GM23338 (cell line): ENCODE measurements at regions not wholly inside any gene's neighbourhood (a gene's known extent, or its start where the extent isn't known, plus 50 kb on each side); places are given as distances from the start of the nearest gene placed in this dataset.

ENCODE experiments used
- ATAC-seq: fragments of 200-7000 bp; cut with Tn5 transposase; 3 replicates; pipeline ENCODE4 v1.9.1; 2020
- DNase-seq: peaks from one replicate; pipeline ENCODE4 v3.0.0-alpha.2; 2015; ENCODE audit warnings: low spot score
- H2AFZ ChIP-seq: fragments of 200-600 bp; sonication (generic); 2 replicates; pipeline ENCODE4 v1.8.0; 2016; ENCODE audit warnings: antibody characterized with exemption, mild to moderate bottlenecking, moderate library complexity
- H3F3A ChIP-seq: fragments of 200-600 bp; sonication (generic); replicated peaks from 2 replicates; pipeline ENCODE4 v1.8.0; 2017; ENCODE audit warnings: antibody characterized with exemption, mixed run types, low read depth
- H3K27ac ChIP-seq: fragments of 200-600 bp; sonication (generic); 2 replicates; pipeline ENCODE4 v1.6.1; 2016; ENCODE audit warnings: low read depth
- H3K27me3 ChIP-seq: fragments of 200-600 bp; sonication (generic); 2 replicates; pipeline ENCODE4 v1.8.0; 2016; ENCODE audit warnings: mild to moderate bottlenecking, mixed run types, moderate library complexity; ENCODE audit not compliant: insufficient read depth
- H3K36me3 ChIP-seq: fragments of 200-600 bp; sonication (generic); 2 replicates; pipeline ENCODE4 v1.8.0; 2016; ENCODE audit warnings: mild to moderate bottlenecking; ENCODE audit not compliant: insufficient read depth
- H3K4me1 ChIP-seq: fragments of 200-600 bp; sonication (generic); 2 replicates; pipeline ENCODE4 v1.8.0; 2016; ENCODE audit warnings: mild to moderate bottlenecking, moderate library complexity; ENCODE audit not compliant: insufficient read depth
- H3K4me2 ChIP-seq: fragments of 200-600 bp; sonication (generic); 2 replicates; pipeline ENCODE4 v1.7.1; 2017; ENCODE audit warnings: mixed run types
- H3K4me3 ChIP-seq: fragments of 200-600 bp; sonication (generic); 2 replicates; pipeline ENCODE4 v1.6.1; 2016; ENCODE audit warnings: mixed run types
- H3K79me2 ChIP-seq: fragments of 200-600 bp; sonication (generic); replicated peaks from 2 replicates; pipeline ENCODE4 v1.8.0; 2017; ENCODE audit warnings: mild to moderate bottlenecking; ENCODE audit not compliant: insufficient read depth
- H3K9me2 ChIP-seq: fragments of 200-600 bp; sonication (generic); 2 replicates; pipeline ENCODE4 v1.8.0; 2017; ENCODE audit not compliant: insufficient read depth
- H4K20me1 ChIP-seq: fragments of 200-600 bp; sonication (generic); replicated peaks from 2 replicates; pipeline ENCODE4 v1.8.0; 2017; ENCODE audit warnings: mild to moderate bottlenecking; ENCODE audit not compliant: insufficient read depth
- H3K27ac Mint-ChIP-seq: 2 replicates; pipeline ENCODE4 v1.8.0; 2020; ENCODE audit warnings: inconsistent platforms, mild to moderate bottlenecking, moderate library complexity, mixed read lengths
- H3K27me3 Mint-ChIP-seq: 3 replicates; pipeline ENCODE4 v1.8.0; 2022; ENCODE audit warnings: low read depth, mild to moderate bottlenecking, moderate library complexity, mixed read lengths, inconsistent platforms; ENCODE audit not compliant: insufficient read depth, poor library complexity
- H3K36me3 Mint-ChIP-seq: 3 replicates; pipeline ENCODE4 v1.8.0; 2021; ENCODE audit warnings: low read depth, mild to moderate bottlenecking, inconsistent platforms, moderate library complexity, mixed read lengths
- H3K4me1 Mint-ChIP-seq: 3 replicates; pipeline ENCODE4 v1.8.0; 2020; ENCODE audit warnings: mild to moderate bottlenecking, inconsistent platforms, mixed read lengths
- H3K4me3 Mint-ChIP-seq: 3 replicates; pipeline ENCODE4 v1.8.0; 2021; ENCODE audit warnings: moderate library complexity, mild to moderate bottlenecking, inconsistent platforms, mixed read lengths
- H3K9me3 Mint-ChIP-seq: 3 replicates; pipeline ENCODE4 v1.8.0; 2020; ENCODE audit warnings: moderate library complexity, mild to moderate bottlenecking, inconsistent platforms, mixed read lengths
- EZH2 ChIP-seq: fragments of 200-600 bp; sonication (generic); IDR thresholded peaks from one replicate; pipeline ENCODE4 v1.8.0; 2017; ENCODE audit warnings: antibody characterized with exemption, mild to moderate bottlenecking, low read depth; ENCODE audit not compliant: unreplicated experiment
- EZH2phosphoT487 ChIP-seq: fragments of 200-600 bp; sonication (generic); IDR thresholded peaks from one replicate; pipeline ENCODE4 v1.8.1; 2018; ENCODE audit warnings: antibody characterized with exemption; ENCODE audit not compliant: unreplicated experiment
- JUNB ChIP-seq: IDR thresholded peaks from one replicate; pipeline ENCODE4 v1.6.1; 2016; ENCODE audit warnings: antibody characterized with exemption; ENCODE audit not compliant: unreplicated experiment
- STAT1 ChIP-seq: IDR thresholded peaks from one replicate; pipeline ENCODE4 v1.6.1; 2016; ENCODE audit warnings: antibody characterized with exemption; ENCODE audit not compliant: unreplicated experiment
- ZNF331 ChIP-seq: fragments of 250-450 bp; sonication (Bioruptor Pico); IDR thresholded peaks from 2 replicates; pipeline ENCODE4 v1.5.0; 2020; ENCODE audit warnings: low read depth, mild to moderate bottlenecking, moderate library complexity
- TF ChIP-seq, protein P1 (sequence below), 2 experiments: fragments of 200-600 bp in 1 of 2; sonication (generic) in 1 of 2; conservative IDR thresholded peaks; 2 replicates each; pipeline versions ENCODE4 v1.5.1 to v1.6.1; 2016 to 2017; ENCODE audit warnings: antibody characterized with exemption in 2 of 2, low read depth in 2 of 2, mild to moderate bottlenecking in 2 of 2, moderate library complexity in 1 of 2
- TF ChIP-seq, protein P2 (sequence below): IDR thresholded peaks from 2 replicates; pipeline ENCODE4 v1.6.1; 2016; ENCODE audit warnings: antibody characterized with exemption
- TF ChIP-seq, protein P3 (sequence below): IDR thresholded peaks from one replicate; pipeline ENCODE4 v1.6.1; 2018; ENCODE audit warnings: antibody characterized with exemption; ENCODE audit not compliant: unreplicated experiment

GRCh38 chr6:11899645-11900044 lies 112.5 kb upstream of the HIVEP1 start:
- no peak for ATAC-seq
- no peak for DNase-seq

GRCh38 chr6:11894212-11894611 lies 115.6 kb upstream of the ADTRP start:
- no peaks in the 10 kb centered on the region for H3K27me3 ChIP-seq
- Mint-ChIP-seq H3K27ac (no peak overlapping the region), H3K9me3 (no peaks in the 10 kb centered on the region), H3K27me3 (no peaks in the 10 kb centered on the region), H3K36me3 (no peaks in the 10 kb centered on the region), H3K4me1 (peaks cover 11% of the 10 kb centered on the region), H3K4me3 (no peak overlapping the region)
- H3K9me2 ChIP-seq, result no peaks in the 10 kb centered on the region
- no peak overlapping the region for H2AFZ ChIP-seq
- ATAC-seq (no peak), DNase-seq (no peak)
- H4K20me1 ChIP-seq, result no peaks in the 10 kb centered on the region
- H3K4me1 ChIP-seq, result peaks cover 5% of the 10 kb centered on the region; the same call in 1 of the 2 replicates
- TF ChIP-seq STAT1 (no peak), EZH2phosphoT487 (no peak)
- H3F3A ChIP-seq, result no peaks in the 10 kb centered on the region
- H3K4me2 ChIP-seq, result no peak overlapping the region
- no peaks in the 10 kb centered on the region for H3K79me2 ChIP-seq
- H3K27ac ChIP-seq, result no peak overlapping the region
- H3K4me3 ChIP-seq, result no peak overlapping the region
- H3K36me3 ChIP-seq, result no peaks in the 10 kb centered on the region

More at GRCh38 chr6:11899645-11900044, 112.5 kb upstream of the HIVEP1 start:
- H3K9me3 Mint-ChIP-seq, result peaks cover 4% of the 10 kb centered on the region; the same call in 1 of the 3 replicates
- TF ChIP-seq, protein P1, sequence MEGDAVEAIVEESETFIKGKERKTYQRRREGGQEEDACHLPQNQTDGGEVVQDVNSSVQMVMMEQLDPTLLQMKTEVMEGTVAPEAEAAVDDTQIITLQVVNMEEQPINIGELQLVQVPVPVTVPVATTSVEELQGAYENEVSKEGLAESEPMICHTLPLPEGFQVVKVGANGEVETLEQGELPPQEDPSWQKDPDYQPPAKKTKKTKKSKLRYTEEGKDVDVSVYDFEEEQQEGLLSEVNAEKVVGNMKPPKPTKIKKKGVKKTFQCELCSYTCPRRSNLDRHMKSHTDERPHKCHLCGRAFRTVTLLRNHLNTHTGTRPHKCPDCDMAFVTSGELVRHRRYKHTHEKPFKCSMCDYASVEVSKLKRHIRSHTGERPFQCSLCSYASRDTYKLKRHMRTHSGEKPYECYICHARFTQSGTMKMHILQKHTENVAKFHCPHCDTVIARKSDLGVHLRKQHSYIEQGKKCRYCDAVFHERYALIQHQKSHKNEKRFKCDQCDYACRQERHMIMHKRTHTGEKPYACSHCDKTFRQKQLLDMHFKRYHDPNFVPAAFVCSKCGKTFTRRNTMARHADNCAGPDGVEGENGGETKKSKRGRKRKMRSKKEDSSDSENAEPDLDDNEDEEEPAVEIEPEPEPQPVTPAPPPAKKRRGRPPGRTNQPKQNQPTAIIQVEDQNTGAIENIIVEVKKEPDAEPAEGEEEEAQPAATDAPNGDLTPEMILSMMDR (conservative IDR thresholded peaks at IDR 0.05; ENCODE audit: low read depth in 2 of 2), result no peak
- Histone ChIP-seq H3K79me2 (no peaks in the 10 kb centered on the region), H2AFZ (no peak overlapping the region), H3K27ac (no peak overlapping the region), H3K4me3 (no peak overlapping the region), H3K36me3 (no peaks in the 10 kb centered on the region), H3K27me3 (no peaks in the 10 kb centered on the region), H3K9me2 (no peaks in the 10 kb centered on the region), H3K4me1 (peaks cover 4% of the 10 kb centered on the region; the same call in 1 of the 2 replicates), H4K20me1 (no peaks in the 10 kb centered on the region), H3K4me2 (no peak overlapping the region), H3F3A (no peaks in the 10 kb centered on the region)
- H3K4me3 Mint-ChIP-seq, result no peak overlapping the region
- no peak overlapping the region for H3K27ac Mint-ChIP-seq
- H3K36me3 Mint-ChIP-seq, result peaks cover 6% of the 10 kb centered on the region; the same call in 2 of the 3 replicates
- H3K27me3 Mint-ChIP-seq, result no peaks in the 10 kb centered on the region
- H3K4me1 Mint-ChIP-seq, result peaks cover 21% of the 10 kb centered on the region

DNA sequence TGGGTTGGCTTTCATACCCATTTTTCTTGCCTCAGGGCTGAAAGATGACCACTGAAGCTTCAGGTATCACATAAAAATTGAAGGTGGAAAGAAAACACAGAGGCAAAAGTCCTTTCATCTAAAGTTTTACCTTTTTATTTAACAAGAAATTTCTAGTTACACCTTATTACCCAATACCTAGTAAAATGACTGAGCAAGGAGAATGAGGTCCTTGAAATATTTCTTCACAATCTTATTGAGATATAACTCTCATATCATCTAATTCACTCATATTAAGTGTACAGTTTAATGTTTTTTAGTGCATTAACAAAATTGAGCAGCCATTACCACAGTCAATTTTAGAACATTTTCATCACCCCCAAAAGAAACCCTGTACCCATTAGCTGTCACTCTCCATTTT lies 112.9 kb upstream of the ADTRP start:
- Histone ChIP-seq H3F3A (no peaks in the 10 kb centered on the region), H3K27ac (no peak overlapping the region), H3K36me3 (no peaks in the 10 kb centered on the region), H3K4me3 (no peak overlapping the region), H4K20me1 (no peaks in the 10 kb centered on the region), H2AFZ (no peak overlapping the region), H3K4me2 (no peak overlapping the region), H3K27me3 (no peaks in the 10 kb centered on the region), H3K4me1 (peaks cover 6% of the 10 kb centered on the region; the same call in 1 of the 2 replicates), H3K79me2 (no peaks in the 10 kb centered on the region), H3K9me2 (no peaks in the 10 kb centered on the region; the same call in 1 of the 2 replicates)
- H3K4me1 Mint-ChIP-seq, result peaks cover 16% of the 10 kb centered on the region
- no peaks in the 10 kb centered on the region for H3K9me3 Mint-ChIP-seq
- H3K36me3 Mint-ChIP-seq, result no peaks in the 10 kb centered on the region
- no peak overlapping the region for H3K4me3 Mint-ChIP-seq
- H3K27me3 Mint-ChIP-seq, result peaks cover 2% of the 10 kb centered on the region
- ATAC-seq, result no peak
- no peak for DNase-seq
- H3K27ac Mint-ChIP-seq, result no peak overlapping the region
- no peak for TF ChIP-seq EZH2
- TF ChIP-seq, protein P1 (conservative IDR thresholded peaks at IDR 0.05; ENCODE audit: low read depth in 2 of 2), result no peak
- TF ChIP-seq, protein P2, sequence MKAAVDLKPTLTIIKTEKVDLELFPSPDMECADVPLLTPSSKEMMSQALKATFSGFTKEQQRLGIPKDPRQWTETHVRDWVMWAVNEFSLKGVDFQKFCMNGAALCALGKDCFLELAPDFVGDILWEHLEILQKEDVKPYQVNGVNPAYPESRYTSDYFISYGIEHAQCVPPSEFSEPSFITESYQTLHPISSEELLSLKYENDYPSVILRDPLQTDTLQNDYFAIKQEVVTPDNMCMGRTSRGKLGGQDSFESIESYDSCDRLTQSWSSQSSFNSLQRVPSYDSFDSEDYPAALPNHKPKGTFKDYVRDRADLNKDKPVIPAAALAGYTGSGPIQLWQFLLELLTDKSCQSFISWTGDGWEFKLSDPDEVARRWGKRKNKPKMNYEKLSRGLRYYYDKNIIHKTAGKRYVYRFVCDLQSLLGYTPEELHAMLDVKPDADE, result no peak
- no peak for TF ChIP-seq STAT1
- TF ChIP-seq JUNB, result no peak
- TF ChIP-seq, protein P3, sequence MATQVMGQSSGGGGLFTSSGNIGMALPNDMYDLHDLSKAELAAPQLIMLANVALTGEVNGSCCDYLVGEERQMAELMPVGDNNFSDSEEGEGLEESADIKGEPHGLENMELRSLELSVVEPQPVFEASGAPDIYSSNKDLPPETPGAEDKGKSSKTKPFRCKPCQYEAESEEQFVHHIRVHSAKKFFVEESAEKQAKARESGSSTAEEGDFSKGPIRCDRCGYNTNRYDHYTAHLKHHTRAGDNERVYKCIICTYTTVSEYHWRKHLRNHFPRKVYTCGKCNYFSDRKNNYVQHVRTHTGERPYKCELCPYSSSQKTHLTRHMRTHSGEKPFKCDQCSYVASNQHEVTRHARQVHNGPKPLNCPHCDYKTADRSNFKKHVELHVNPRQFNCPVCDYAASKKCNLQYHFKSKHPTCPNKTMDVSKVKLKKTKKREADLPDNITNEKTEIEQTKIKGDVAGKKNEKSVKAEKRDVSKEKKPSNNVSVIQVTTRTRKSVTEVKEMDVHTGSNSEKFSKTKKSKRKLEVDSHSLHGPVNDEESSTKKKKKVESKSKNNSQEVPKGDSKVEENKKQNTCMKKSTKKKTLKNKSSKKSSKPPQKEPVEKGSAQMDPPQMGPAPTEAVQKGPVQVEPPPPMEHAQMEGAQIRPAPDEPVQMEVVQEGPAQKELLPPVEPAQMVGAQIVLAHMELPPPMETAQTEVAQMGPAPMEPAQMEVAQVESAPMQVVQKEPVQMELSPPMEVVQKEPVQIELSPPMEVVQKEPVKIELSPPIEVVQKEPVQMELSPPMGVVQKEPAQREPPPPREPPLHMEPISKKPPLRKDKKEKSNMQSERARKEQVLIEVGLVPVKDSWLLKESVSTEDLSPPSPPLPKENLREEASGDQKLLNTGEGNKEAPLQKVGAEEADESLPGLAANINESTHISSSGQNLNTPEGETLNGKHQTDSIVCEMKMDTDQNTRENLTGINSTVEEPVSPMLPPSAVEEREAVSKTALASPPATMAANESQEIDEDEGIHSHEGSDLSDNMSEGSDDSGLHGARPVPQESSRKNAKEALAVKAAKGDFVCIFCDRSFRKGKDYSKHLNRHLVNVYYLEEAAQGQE, result no peak
- no peak for TF ChIP-seq ZNF331 (CRISPR knock-in tag)
- no peak for TF ChIP-seq EZH2phosphoT487
